B cell (primary cell): ENCODE measurements at regions not wholly inside any gene's neighbourhood (a gene's known extent, or its start where the extent isn't known, plus 50 kb on each side); places are given as distances from the start of the nearest gene placed in this dataset.
"Not testable (repeated sequence)": the region's sequence is repeated elsewhere in the genome, so short reads cannot be mapped to it uniquely, and the experiment has no call there.

ENCODE experiments used
- EZH2 ChIP-seq: IDR thresholded peaks from 2 replicates; pipeline ENCODE4 v1.6.1; 2012; ENCODE audit warnings: borderline replicate concordance, low read depth, mild to moderate bottlenecking, moderate library complexity, low read length; ENCODE audit not compliant: insufficient read depth, poor library complexity, severe bottlenecking
- TF ChIP-seq, protein P1 (sequence below): fragments of 200-600 bp; IDR thresholded peaks from one replicate; pipeline ENCODE4 v1.8.0; 2022; ENCODE audit warnings: antibody characterized with exemption, mild to moderate bottlenecking

DNA sequence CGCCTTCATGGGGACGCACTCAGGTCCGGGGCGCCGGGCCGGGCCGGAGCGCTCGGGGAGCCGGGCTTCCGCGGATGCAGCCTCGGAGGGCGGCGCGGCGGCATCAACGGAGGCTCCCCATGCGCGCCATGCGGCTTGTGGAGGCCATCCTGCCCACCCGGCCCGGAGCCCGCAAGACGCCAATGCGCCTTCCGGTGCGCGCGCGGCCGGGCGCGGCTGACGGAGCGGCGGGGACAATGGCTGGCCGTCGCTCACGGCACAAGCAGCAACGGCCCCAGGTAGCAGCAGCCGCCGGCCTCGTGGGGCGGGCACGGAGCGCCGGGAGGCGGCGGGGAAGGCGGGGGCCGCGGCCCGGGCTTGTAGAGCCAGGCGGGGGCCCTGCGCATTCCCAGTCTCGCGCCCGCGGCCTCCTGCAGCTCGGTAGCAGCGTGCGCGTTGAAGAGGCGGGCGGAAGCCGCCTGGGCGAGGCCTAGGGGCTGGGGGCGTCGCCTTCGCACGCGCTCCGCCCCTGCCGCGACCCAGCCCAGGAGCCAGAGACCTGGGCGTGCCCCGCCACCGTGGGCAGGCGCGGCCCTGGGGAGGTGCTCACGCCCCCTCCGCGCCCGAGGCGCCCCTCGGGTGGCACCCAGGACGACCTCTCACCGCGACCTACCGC is 168.6 kb upstream of the PRKX start:
- TF ChIP-seq, protein P1, sequence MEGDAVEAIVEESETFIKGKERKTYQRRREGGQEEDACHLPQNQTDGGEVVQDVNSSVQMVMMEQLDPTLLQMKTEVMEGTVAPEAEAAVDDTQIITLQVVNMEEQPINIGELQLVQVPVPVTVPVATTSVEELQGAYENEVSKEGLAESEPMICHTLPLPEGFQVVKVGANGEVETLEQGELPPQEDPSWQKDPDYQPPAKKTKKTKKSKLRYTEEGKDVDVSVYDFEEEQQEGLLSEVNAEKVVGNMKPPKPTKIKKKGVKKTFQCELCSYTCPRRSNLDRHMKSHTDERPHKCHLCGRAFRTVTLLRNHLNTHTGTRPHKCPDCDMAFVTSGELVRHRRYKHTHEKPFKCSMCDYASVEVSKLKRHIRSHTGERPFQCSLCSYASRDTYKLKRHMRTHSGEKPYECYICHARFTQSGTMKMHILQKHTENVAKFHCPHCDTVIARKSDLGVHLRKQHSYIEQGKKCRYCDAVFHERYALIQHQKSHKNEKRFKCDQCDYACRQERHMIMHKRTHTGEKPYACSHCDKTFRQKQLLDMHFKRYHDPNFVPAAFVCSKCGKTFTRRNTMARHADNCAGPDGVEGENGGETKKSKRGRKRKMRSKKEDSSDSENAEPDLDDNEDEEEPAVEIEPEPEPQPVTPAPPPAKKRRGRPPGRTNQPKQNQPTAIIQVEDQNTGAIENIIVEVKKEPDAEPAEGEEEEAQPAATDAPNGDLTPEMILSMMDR, result not testable (repeated sequence)
- not testable (repeated sequence) for TF ChIP-seq EZH2
